Head of caudate nucleus (tissue), 42 donors: ENCODE measurements at regions not wholly inside any gene's neighbourhood (a gene's known extent, or its start where the extent isn't known, plus 50 kb on each side); places are given as distances from the start of the nearest gene placed in this dataset.
"Not testable (repeated sequence)": the region's sequence is repeated elsewhere in the genome, so short reads cannot be mapped to it uniquely, and the experiment has no call there.

Experiments
- DNase-seq, 42 donors: peaks; one replicate each; pipeline versions ENCODE4 v3.0.0 to v3.0.0-alpha.2; 2020 to 2021; ENCODE audit warnings: mixed read lengths in 7 of 42
- intact Hi-C: fragments of 100-400 bp; cut with DNase I; formaldehyde crosslinking; loops from one replicate; pipeline ENCODE4 v1.15.0; 2022

GRCh38 chr13:111658145-111659100, 338.0 kb downstream of the TEX29 start:
- intact Hi-C loops: no loop called here
- DNase-seq: peak; percentile 32 to 88 (median 68)

DNA sequence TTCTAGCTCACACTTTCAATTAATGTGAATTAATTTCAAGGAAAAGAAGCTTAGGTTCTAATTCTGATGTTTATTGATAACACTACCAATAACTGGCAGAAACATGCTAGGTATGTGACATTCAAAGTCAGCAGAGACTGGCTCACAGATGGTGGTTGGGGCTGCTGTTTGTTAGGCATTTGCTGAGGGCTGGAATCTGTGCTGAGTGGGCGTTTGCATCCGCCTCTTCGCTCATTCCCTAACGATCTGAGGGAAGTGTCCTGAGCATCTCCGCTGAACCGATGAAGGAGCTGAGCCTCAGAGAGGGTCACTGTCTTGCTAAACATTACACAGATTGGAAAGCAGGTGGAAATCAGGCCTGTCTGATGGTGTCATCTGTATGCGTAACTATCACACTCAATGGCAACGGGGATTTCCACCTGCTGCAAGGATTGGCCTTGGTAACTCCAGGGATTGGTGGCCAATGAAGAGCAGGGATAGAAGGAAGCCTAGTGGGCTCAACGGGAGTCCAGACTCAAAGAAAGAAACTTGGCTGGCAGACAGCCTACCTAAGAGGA, 338.9 kb downstream of the TEX29 start:
- DNase-seq: peak in 4 of 42 donors; percentile 8 to 32 (median 18)
- intact Hi-C loops: no loop called here

DNA sequence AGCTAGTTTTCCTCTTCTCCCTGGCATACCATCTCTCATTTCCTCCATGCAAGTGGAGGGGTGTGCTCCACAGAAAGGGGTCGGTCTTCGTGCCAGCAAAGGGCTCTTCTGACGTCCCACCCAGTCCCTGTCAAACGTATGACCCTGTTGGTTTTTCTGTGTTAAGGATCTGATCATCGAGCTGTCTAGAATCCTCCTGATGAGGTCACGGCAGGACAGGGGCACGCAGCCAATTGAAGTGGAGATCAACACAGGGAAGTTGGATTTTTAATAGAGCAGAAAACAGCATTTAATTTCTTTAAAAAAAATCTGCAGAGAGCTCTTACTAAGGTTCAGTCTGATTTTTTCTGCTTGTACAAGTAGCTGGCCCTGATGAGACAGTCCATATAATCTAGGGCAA, 339.4 kb downstream of the TEX29 start:
- intact Hi-C loops: no loop called here
- peak in 4 of 42 donors; percentile 9 to 42 (median 19) for DNase-seq

DNA sequence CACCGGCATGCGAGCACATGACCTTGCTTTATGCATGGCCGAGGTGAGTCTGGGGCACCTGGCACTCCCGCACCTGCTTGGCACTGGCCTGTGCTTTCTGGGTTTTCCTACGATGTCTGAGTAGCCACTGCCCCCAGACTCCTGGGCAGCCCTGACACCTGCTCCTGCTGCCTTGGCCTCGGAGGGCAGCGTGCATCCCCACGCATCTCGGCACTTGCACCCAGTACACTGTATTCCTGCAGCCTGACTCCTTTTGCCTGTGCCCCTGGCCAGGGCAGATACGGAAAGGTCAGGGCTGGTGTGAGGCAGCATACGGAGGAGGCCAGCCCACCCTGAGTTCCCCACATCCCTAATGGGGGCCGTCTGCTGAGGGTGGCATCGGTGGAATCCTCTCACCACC, 340.6 kb downstream of the TEX29 start:
- intact Hi-C loops: no loop called here
- DNase-seq: peak in 5 of 42 donors; percentile 3 to 24 (median 13)

- DNase-seq: peak in 3 of 42 donors; percentile 3 to 20 (median 3)
- intact Hi-C loops: no loop called here
Observed at GRCh38 chr13:111661776-111662175, 341.3 kb downstream of the TEX29 start.

DNA sequence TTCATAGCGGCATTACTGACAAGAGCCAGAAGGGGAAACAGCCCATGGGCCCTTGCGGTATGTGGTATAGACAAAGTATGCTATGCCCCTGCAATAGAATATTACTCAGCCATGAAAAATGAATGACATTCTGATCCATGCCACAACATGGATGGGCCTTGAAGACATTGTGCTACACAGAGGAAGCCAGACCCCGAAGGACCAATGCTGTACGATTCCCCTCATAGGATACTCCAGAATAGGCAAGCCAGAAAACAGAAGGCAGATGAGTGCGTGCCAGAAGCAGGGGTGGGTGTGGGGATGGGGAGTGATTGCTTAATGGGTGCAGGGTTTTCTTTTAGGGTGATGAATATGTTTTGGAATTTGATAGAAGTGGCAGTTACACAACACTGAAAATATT, 342.0 kb downstream of the TEX29 start:
- intact Hi-C loops: no loop called here
- DNase-seq: peak in 2 of 42 donors; percentile 2 to 22

DNA sequence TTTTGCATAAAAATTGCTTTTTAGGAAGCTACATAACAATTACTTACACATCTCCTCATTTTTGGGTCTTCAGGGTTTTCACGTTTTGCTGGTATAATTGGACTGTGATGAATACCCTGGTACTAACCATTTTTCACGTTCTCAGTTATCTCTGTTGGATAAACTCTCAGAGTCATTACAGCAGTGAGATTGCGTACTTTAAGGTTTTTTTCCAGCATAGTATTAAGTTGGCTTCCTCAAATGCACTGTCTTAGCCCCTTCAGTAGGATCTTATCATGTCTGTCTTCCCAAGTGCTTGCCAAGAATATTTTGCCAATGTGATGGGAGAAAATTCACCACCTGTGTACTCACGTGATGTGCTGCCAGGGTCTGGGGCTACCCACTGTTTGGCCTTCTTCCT, 342.5 kb downstream of the TEX29 start:
- intact Hi-C loops: no loop called here
- DNase-seq: no peak

DNA sequence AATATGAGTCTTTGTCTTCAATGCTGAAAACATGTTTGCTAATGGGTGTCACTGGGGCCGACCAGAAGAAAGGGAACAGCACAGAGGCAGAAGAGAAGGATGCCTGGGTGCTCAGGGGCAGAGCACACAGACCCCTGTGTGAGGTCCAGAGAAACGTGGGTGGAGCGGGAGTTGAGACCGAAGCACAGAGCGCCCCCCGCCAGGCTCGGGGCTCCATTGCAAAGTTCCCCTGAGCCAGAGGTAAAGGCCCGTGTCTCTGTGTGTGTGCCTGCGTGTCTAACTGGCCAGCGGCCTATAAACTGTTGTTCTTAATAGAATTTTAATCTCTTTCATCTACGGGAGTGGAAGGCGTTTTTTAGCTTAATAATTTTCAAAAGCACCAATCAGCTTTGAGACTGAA, 343.1 kb downstream of the TEX29 start:
- DNase-seq: peak in 4 of 42 donors; percentile 11 to 23 (median 14)
- intact Hi-C loops: no loop called here

DNA sequence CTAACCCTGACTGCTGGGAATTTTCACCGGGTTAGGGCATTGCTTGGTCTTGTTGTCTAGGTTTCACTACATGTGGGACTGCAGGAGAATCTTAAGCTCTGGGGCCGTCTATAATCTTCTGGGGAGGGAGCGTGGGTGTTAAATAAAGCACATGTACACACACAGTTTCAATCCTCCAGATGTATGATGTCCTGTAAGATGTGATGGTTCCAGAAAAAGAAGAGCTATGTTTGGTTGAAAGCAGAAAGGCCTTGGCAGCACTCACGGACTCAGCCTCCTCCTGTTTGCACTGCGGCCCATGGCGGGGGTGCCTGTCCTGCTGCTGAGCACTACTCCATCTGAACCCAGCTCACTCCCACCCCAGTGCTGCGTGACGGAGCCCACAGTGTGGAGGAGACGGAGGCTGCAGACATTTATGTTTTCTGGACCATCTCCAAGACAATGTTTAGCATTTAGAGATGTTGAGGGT, 343.5 kb downstream of the TEX29 start:
- intact Hi-C loops: no loop called here
- peak in 6 of 42 donors; percentile 3 to 29 (median 14) for DNase-seq

GRCh38 chr13:111664696-111665095, 344.3 kb downstream of the TEX29 start:
- intact Hi-C loops: no loop called here
- peak in 3 of 42 donors; percentile 6 to 34 (median 16) for DNase-seq

GRCh38 chr13:111665691-111666095, 345.3 kb downstream of the TEX29 start:
- intact Hi-C loops: no loop called here

DNA sequence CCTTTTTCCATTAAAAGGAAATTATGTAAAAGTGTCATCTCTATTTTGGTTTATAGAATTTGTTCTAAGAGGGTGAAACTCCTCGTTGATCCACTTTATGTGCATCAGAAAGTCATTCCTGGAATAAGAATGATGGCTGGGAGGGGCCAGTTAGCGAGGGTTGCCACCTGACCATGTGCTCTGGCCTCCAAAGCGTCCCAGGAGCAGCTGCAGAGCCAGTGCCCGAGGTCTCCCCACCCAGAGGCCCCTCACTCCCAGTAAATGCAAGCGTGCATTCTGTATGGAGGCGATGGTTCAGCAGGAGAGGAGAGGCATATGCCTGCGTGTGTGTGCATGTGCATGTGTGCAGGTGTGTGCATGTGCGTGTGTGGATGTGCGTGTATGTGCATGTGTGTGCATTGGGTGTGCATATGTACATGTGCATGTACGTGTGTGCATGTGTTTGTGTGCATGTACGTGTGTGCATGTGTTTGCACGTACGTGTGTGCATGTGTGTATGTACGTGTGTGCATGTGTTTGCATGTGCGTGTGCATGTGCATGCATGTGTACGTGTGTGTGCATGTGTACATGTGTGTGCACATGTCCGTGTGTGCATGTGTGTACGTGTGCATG, 345.8 kb downstream of the TEX29 start:
- intact Hi-C loops: no loop called here
- DNase-seq: peak in 6 of 42 donors; percentile 2 to 17 (median 16)

More at GRCh38 chr13:111665691-111666095, 345.3 kb downstream of the TEX29 start:
- DNase-seq: peak in 6 of 42 donors; percentile 7 to 37 (median 28)

- DNase-seq: peak in 2 of 42 donors; percentile 16 to 18
- intact Hi-C loops: no loop called here
Observed at GRCh38 chr13:111667757-111668156, 347.3 kb downstream of the TEX29 start.

DNA sequence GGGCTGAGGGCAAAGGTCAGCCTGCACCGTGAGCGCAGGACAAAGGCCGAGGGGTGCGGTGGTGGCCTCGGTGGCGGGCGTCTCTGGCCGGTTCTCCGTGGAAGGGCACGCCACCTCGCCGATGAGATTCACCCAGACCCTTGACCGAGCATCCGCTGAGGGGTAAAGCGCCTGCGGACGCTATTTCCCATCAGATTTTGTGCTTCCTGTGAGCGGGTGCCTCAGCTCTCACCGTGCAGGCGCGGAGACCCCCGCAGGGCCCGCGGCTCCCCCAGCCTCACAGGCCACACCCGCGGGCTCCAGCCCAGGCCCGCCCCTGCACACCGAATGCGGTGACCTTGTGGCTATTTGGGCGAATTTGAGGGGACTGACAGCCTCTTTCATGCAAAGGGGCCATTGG, 348.0 kb downstream of the TEX29 start:
- intact Hi-C loops: no loop called here
- peak in 3 of 42 donors; percentile 16 to 36 (median 18) for DNase-seq

GRCh38 chr13:111672198-111672597, 351.8 kb downstream of the TEX29 start:
- DNase-seq, intact Hi-C loops: not testable (repeated sequence)

DNA sequence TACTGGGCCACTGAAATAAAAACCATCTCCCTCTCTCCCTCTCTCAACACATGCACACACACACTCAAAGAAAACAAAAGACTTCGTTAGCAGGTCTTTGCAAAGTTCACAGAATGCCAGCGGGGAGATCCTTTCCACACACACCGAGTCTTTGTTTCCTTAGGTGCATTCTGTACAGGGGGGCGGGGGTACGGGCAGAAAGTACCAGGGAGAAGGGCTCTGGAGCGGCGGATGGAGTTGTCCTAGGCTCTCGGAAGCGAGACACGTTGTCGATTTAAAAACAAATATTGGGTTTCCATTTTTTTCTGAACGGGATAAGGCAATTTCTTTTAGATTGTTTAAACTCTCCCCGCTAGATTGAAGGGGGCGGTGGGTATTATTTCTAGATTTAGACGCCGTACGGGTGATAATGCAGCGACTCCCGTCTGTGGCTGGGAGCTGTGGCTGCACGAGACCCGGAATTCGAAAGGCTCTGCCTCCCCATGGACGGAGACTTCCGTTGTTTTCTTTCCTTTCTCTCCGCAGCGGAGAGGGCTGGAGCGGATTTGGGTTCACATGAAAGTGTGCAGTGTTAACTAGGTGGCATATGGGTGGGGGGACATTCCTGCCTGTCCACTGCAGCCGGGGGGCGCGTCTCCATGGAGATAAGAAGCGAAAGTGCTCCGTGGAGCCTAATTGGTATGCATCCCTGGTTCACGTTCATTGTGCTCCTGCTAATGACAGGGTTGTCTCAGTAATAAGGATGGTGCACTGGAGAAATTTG, 357.9 kb downstream of the TEX29 start:
- intact Hi-C loops, DNase-seq: not testable (repeated sequence)

DNA sequence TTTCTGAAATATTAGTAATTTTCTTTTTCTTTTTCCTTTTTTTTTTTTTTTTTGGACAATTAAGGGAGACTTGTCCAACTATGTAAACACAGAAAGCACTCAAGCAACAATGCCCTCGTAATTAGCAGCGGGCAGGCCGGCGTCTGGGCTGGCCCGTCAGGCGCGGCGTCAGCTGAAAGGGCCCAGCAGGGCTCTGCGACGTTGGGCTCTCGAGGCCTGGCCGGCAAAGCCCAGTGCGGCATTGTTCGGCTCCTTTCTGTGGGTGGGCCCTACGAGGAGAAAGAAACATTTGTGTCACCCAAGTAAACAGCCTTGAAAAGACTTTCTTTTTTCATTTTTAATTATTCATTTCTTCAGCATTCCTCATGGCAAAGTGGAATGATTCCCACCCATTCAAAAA, 359.2 kb downstream of the TEX29 start:
- DNase-seq, intact Hi-C loops: not testable (repeated sequence)

- intact Hi-C loops, DNase-seq: not testable (repeated sequence)
Observed at GRCh38 chr13:111680100-111680499, 359.7 kb downstream of the TEX29 start.

DNA sequence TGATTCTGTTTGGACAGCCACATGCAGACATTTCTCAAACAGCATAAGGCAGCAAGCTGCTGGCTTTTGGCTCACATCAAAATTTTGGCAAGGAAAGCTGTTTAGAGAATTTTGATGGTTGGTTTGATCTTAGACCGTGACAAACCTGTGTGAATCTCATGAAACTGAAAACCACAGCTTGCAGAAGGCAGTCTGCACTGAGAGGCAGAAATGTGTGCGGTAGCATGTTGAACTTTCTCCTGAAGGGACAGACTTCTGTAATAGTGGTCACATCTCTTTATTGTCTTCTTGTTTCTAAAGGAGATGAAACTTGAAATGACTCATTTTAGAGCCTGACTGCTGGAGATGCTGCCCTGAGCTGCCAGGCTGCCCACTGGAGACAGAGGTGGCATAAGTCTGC, 371.6 kb downstream of the TEX29 start:
- DNase-seq, intact Hi-C loops: not testable (repeated sequence)
